ENCODE measurements at regions not wholly inside any gene's neighbourhood (a gene's known extent, or its start where the extent isn't known, plus 50 kb on each side); places are given as distances from the start of the nearest gene placed in this dataset.
"Not testable (repeated sequence)": the region's sequence is repeated elsewhere in the genome, so short reads cannot be mapped to it uniquely, and the experiment has no call there.

- no peak for DNase-seq
Measured at GRCh38 chr16:5922686-5923085, 825.1 kb upstream of the EEF2KMT start.

- no peak for DNase-seq
Measured at GRCh38 chr16:5918567-5919130, 821.1 kb upstream of the EEF2KMT start.

GRCh38 chr16:5917436-5918195 lies 820.0 kb upstream of the EEF2KMT start:
- no peak for DNase-seq

GRCh38 chr16:5916711-5917191 lies 819.2 kb upstream of the EEF2KMT start:
- no peak for DNase-seq

- no peak for DNase-seq
Measured at GRCh38 chr16:5911241-5911640, 813.6 kb upstream of the EEF2KMT start.

GRCh38 chr16:5909556-5909955 lies 812.0 kb upstream of the EEF2KMT start:
- DNase-seq: not testable (repeated sequence)

GRCh38 chr16:5907544-5907943 lies 809.9 kb upstream of the EEF2KMT start:
- DNase-seq: no peak

- DNase-seq: no peak
Measured at GRCh38 chr16:5906351-5906750, 808.8 kb upstream of the EEF2KMT start.

- DNase-seq: no peak
Measured at GRCh38 chr16:5905935-5906334, 808.3 kb upstream of the EEF2KMT start.

- no peak for DNase-seq
Measured at GRCh38 chr16:5903832-5904231, 806.2 kb upstream of the EEF2KMT start.

- no peak for DNase-seq
Measured at GRCh38 chr16:5903153-5903552, 805.6 kb upstream of the EEF2KMT start.

- DNase-seq: no peak
Measured at GRCh38 chr16:5900046-5900445, 802.5 kb upstream of the EEF2KMT start.

GRCh38 chr16:5895976-5896375 lies 798.4 kb upstream of the EEF2KMT start:
- DNase-seq: no peak

GRCh38 chr16:5895137-5895536 lies 797.5 kb upstream of the EEF2KMT start:
- DNase-seq: no peak

- no peak for DNase-seq
Measured at GRCh38 chr16:5891296-5891695, 793.7 kb upstream of the EEF2KMT start.

GRCh38 chr16:5885521-5885920 lies 787.9 kb upstream of the EEF2KMT start:
- DNase-seq: no peak

- no peak for DNase-seq
Measured at GRCh38 chr16:5884996-5885395, 787.4 kb upstream of the EEF2KMT start.

GRCh38 chr16:5884339-5884738 lies 786.7 kb upstream of the EEF2KMT start:
- DNase-seq: no peak

GRCh38 chr16:5882087-5882640 lies 784.6 kb upstream of the EEF2KMT start:
- no peak for DNase-seq

GRCh38 chr16:5875416-5875815 lies 777.8 kb upstream of the EEF2KMT start:
- DNase-seq: no peak

- DNase-seq: no peak
Measured at GRCh38 chr16:5874899-5875298, 777.3 kb upstream of the EEF2KMT start.

- no peak for DNase-seq
Measured at GRCh38 chr16:5873221-5873620, 775.6 kb upstream of the EEF2KMT start.

- DNase-seq: no peak
Measured at GRCh38 chr16:5870886-5871691, 773.5 kb upstream of the EEF2KMT start.

- DNase-seq: no peak
Measured at GRCh38 chr16:5867250-5867649, 769.7 kb upstream of the EEF2KMT start.

All from activated gamma-delta T cell treated with Interleukin-2 at 50 U/mL for 16 hours (primary cell).